ENCODE measurements at regions not wholly inside any gene's neighbourhood (a gene's known extent, or its start where the extent isn't known, plus 50 kb on each side); places are given as distances from the start of the nearest gene placed in this dataset.

DNA sequence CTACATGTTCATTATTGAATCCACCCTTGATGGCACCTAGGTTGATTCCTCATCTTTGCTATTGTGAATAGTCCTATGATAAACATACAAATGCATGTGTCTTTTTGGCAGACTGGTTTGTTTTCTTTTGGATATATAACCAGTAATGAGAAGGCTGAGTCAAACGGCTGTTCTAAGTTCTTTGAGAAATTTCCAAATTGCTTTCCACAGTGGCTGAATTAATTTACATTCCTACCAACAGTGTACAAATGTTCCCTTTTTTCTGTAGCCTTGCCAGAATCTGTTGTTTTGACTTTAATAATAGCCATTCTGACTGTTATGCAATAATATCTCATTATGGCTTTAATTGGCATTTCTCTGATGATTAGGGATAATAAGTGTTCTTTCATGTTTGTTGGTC, 184.9 kb downstream of the CASP12 start (continued):
- TF ChIP-seq, protein P1, sequence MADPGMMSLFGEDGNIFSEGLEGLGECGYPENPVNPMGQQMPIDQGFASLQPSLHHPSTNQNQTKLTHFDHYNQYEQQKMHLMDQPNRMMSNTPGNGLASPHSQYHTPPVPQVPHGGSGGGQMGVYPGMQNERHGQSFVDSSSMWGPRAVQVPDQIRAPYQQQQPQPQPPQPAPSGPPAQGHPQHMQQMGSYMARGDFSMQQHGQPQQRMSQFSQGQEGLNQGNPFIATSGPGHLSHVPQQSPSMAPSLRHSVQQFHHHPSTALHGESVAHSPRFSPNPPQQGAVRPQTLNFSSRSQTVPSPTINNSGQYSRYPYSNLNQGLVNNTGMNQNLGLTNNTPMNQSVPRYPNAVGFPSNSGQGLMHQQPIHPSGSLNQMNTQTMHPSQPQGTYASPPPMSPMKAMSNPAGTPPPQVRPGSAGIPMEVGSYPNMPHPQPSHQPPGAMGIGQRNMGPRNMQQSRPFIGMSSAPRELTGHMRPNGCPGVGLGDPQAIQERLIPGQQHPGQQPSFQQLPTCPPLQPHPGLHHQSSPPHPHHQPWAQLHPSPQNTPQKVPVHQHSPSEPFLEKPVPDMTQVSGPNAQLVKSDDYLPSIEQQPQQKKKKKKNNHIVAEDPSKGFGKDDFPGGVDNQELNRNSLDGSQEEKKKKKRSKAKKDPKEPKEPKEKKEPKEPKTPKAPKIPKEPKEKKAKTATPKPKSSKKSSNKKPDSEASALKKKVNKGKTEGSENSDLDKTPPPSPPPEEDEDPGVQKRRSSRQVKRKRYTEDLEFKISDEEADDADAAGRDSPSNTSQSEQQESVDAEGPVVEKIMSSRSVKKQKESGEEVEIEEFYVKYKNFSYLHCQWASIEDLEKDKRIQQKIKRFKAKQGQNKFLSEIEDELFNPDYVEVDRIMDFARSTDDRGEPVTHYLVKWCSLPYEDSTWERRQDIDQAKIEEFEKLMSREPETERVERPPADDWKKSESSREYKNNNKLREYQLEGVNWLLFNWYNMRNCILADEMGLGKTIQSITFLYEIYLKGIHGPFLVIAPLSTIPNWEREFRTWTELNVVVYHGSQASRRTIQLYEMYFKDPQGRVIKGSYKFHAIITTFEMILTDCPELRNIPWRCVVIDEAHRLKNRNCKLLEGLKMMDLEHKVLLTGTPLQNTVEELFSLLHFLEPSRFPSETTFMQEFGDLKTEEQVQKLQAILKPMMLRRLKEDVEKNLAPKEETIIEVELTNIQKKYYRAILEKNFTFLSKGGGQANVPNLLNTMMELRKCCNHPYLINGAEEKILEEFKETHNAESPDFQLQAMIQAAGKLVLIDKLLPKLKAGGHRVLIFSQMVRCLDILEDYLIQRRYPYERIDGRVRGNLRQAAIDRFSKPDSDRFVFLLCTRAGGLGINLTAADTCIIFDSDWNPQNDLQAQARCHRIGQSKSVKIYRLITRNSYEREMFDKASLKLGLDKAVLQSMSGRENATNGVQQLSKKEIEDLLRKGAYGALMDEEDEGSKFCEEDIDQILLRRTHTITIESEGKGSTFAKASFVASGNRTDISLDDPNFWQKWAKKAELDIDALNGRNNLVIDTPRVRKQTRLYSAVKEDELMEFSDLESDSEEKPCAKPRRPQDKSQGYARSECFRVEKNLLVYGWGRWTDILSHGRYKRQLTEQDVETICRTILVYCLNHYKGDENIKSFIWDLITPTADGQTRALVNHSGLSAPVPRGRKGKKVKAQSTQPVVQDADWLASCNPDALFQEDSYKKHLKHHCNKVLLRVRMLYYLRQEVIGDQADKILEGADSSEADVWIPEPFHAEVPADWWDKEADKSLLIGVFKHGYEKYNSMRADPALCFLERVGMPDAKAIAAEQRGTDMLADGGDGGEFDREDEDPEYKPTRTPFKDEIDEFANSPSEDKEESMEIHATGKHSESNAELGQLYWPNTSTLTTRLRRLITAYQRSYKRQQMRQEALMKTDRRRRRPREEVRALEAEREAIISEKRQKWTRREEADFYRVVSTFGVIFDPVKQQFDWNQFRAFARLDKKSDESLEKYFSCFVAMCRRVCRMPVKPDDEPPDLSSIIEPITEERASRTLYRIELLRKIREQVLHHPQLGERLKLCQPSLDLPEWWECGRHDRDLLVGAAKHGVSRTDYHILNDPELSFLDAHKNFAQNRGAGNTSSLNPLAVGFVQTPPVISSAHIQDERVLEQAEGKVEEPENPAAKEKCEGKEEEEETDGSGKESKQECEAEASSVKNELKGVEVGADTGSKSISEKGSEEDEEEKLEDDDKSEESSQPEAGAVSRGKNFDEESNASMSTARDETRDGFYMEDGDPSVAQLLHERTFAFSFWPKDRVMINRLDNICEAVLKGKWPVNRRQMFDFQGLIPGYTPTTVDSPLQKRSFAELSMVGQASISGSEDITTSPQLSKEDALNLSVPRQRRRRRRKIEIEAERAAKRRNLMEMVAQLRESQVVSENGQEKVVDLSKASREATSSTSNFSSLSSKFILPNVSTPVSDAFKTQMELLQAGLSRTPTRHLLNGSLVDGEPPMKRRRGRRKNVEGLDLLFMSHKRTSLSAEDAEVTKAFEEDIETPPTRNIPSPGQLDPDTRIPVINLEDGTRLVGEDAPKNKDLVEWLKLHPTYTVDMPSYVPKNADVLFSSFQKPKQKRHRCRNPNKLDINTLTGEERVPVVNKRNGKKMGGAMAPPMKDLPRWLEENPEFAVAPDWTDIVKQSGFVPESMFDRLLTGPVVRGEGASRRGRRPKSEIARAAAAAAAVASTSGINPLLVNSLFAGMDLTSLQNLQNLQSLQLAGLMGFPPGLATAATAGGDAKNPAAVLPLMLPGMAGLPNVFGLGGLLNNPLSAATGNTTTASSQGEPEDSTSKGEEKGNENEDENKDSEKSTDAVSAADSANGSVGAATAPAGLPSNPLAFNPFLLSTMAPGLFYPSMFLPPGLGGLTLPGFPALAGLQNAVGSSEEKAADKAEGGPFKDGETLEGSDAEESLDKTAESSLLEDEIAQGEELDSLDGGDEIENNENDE (IDR thresholded peaks at IDR 0.05; ENCODE audit: insufficient replicate concordance, low read length) = no peak
- TF ChIP-seq GABPA (IDR thresholded peaks at IDR 0.05; ENCODE audit: borderline replicate concordance, insufficient read depth, low read length) (no peak), ASH2L (IDR thresholded peaks at IDR 0.05; ENCODE audit: low read length) (no peak), CHD1 (IDR thresholded peaks at IDR 0.05; ENCODE audit: low read depth, low read length) (no peak), TEAD4 (IDR thresholded peaks at IDR 0.05; ENCODE audit: low read depth, low read length) (no peak), RAD21 (IDR thresholded peaks at IDR 0.05 in 1 of 2, conservative IDR thresholded peaks at IDR 0.05 in 1 of 2; ENCODE audit: low read depth in 2 of 2, low read length in 2 of 2) (no peak)

Measured in H1 (cell line).